Subcutaneous abdominal adipose tissue (tissue), 5 donors: ENCODE measurements at regions not wholly inside any gene's neighbourhood (a gene's known extent, or its start where the extent isn't known, plus 50 kb on each side); places are given as distances from the start of the nearest gene placed in this dataset.

Experiments used
- H3K27ac ChIP-seq: one replicate; pipeline ENCODE4 v1.7.0; 2013; ENCODE audit warnings: low read depth, mild to moderate bottlenecking, inconsistent platforms, low read length, moderate library complexity
- H3K27me3 ChIP-seq, 5 donors: one replicate each; pipeline ENCODE4 v1.7.0; 2013; ENCODE audit warnings: low read length in 5 of 5, inconsistent platforms in 1 of 5; ENCODE audit not compliant: control insufficient read depth in 5 of 5, insufficient read depth in 4 of 5
- H3K36me3 ChIP-seq, 5 donors: one replicate each; pipeline ENCODE4 v1.7.0; 2013; ENCODE audit warnings: low read length in 5 of 5; ENCODE audit not compliant: control insufficient read depth in 5 of 5, insufficient read depth in 5 of 5
- H3K4me1 ChIP-seq, 5 donors: one replicate each; pipeline ENCODE4 v1.7.0; 2013; ENCODE audit warnings: low read length in 5 of 5, mild to moderate bottlenecking in 3 of 5, moderate library complexity in 1 of 5; ENCODE audit not compliant: control insufficient read depth in 5 of 5, insufficient read depth in 5 of 5
- H3K4me3 ChIP-seq, 5 donors: one replicate each; pipeline ENCODE4 v1.7.0; 2013; ENCODE audit warnings: low read length in 5 of 5, low read depth in 1 of 5
- H3K9ac ChIP-seq, 5 donors: one replicate each; pipeline ENCODE4 v1.7.0; 2013; ENCODE audit warnings: low read length in 5 of 5, mild to moderate bottlenecking in 4 of 5, moderate library complexity in 3 of 5
- H3K9me3 ChIP-seq, 5 donors: one replicate each; pipeline ENCODE4 v1.7.0; 2013; ENCODE audit warnings: low read length in 5 of 5; ENCODE audit not compliant: control insufficient read depth in 5 of 5
- donor health status: healthy.
- donor health status: healthy.
- donor health status: healthy.
- donor health status: healthy.
- donor health status: healthy.

GRCh38 chr17:5780476-5780875 is 196.2 kb upstream of the NLRP1 start:
- Histone ChIP-seq H3K9me3 (peaks cover 11 to 23% (median 20%) of the 10 kb centered on the region in 5 donors), H3K4me3 (no peak overlapping the region), H3K27ac (no peak overlapping the region), H3K36me3 (no peaks in the 10 kb centered on the region), H3K4me1 (no peaks in the 10 kb centered on the region), H3K27me3 (peaks cover 0 to 2% (median 0%) of the 10 kb centered on the region in 5 donors), H3K9ac (no peak overlapping the region)

GRCh38 chr17:5781236-5781927 is 197.1 kb upstream of the NLRP1 start:
- no peak overlapping the region for H3K27ac ChIP-seq
- no peak overlapping the region for H3K9ac ChIP-seq
- peaks cover 0 to 3% (median 0%) of the 10 kb centered on the region in 5 donors for H3K27me3 ChIP-seq
- peaks cover 11 to 23% (median 20%) of the 10 kb centered on the region in 5 donors for H3K9me3 ChIP-seq
- no peak overlapping the region for H3K4me3 ChIP-seq
- no peaks in the 10 kb centered on the region for H3K36me3 ChIP-seq
- no peaks in the 10 kb centered on the region for H3K4me1 ChIP-seq

- H3K27me3 ChIP-seq: peaks cover 0 to 6% (median 2%) of the 10 kb centered on the region in 5 donors
- H3K9ac ChIP-seq: no peak overlapping the region
- no peaks in the 10 kb centered on the region for H3K4me1 ChIP-seq
- no peak overlapping the region for H3K27ac ChIP-seq
- no peak overlapping the region for H3K4me3 ChIP-seq
- H3K9me3 ChIP-seq: peaks cover 11 to 23% (median 20%) of the 10 kb centered on the region in 5 donors
- no peaks in the 10 kb centered on the region for H3K36me3 ChIP-seq
Observed at GRCh38 chr17:5783269-5783668, 199.0 kb upstream of the NLRP1 start.

- Histone ChIP-seq H3K27me3 (peaks cover 0 to 6% (median 2%) of the 10 kb centered on the region in 5 donors), H3K9ac (no peak overlapping the region), H3K36me3 (no peaks in the 10 kb centered on the region), H3K4me3 (no peak overlapping the region), H3K9me3 (peaks cover 11 to 23% (median 20%) of the 10 kb centered on the region in 5 donors), H3K27ac (no peak overlapping the region), H3K4me1 (no peaks in the 10 kb centered on the region)
Observed at GRCh38 chr17:5783851-5784250, 199.5 kb upstream of the NLRP1 start.

GRCh38 chr17:5784791-5785190 is 200.5 kb upstream of the NLRP1 start:
- Histone ChIP-seq H3K27ac (no peak overlapping the region), H3K36me3 (no peaks in the 10 kb centered on the region), H3K9ac (no peak overlapping the region), H3K27me3 (peaks cover 0 to 6% (median 3%) of the 10 kb centered on the region in 5 donors), H3K4me1 (no peaks in the 10 kb centered on the region), H3K4me3 (no peak overlapping the region), H3K9me3 (peaks cover 11 to 23% (median 20%) of the 10 kb centered on the region in 5 donors)

GRCh38 chr17:5785338-5785737 is 201.0 kb upstream of the NLRP1 start:
- no peak overlapping the region for H3K4me3 ChIP-seq
- H3K36me3 ChIP-seq: no peaks in the 10 kb centered on the region
- peaks cover 0 to 7% (median 4%) of the 10 kb centered on the region in 5 donors for H3K27me3 ChIP-seq
- H3K27ac ChIP-seq: no peak overlapping the region
- no peaks in the 10 kb centered on the region for H3K4me1 ChIP-seq
- H3K9ac ChIP-seq: no peak overlapping the region
- peaks cover 11 to 23% (median 20%) of the 10 kb centered on the region in 5 donors for H3K9me3 ChIP-seq

GRCh38 chr17:5785867-5786509 is 201.7 kb upstream of the NLRP1 start:
- H3K36me3 ChIP-seq: no peaks in the 10 kb centered on the region
- H3K4me1 ChIP-seq: no peaks in the 10 kb centered on the region
- peaks cover 0 to 10% (median 5%) of the 10 kb centered on the region in 5 donors for H3K27me3 ChIP-seq
- H3K9ac ChIP-seq: no peak overlapping the region
- no peak overlapping the region for H3K27ac ChIP-seq
- H3K4me3 ChIP-seq: no peak overlapping the region
- peaks cover 11 to 23% (median 20%) of the 10 kb centered on the region in 5 donors for H3K9me3 ChIP-seq

- Histone ChIP-seq H3K4me3 (no peak overlapping the region), H3K27ac (no peak overlapping the region), H3K9ac (no peak overlapping the region), H3K27me3 (peaks cover 0 to 10% (median 5%) of the 10 kb centered on the region in 5 donors), H3K4me1 (no peaks in the 10 kb centered on the region), H3K9me3 (peaks cover 11 to 23% (median 20%) of the 10 kb centered on the region in 5 donors), H3K36me3 (no peaks in the 10 kb centered on the region)
Observed at GRCh38 chr17:5786510-5786875, 202.2 kb upstream of the NLRP1 start.

- peaks cover 0 to 10% (median 5%) of the 10 kb centered on the region in 5 donors for H3K27me3 ChIP-seq
- no peak overlapping the region for H3K4me3 ChIP-seq
- no peak overlapping the region for H3K9ac ChIP-seq
- H3K27ac ChIP-seq: no peak overlapping the region
- peaks cover 11 to 26% (median 23%) of the 10 kb centered on the region in 5 donors for H3K9me3 ChIP-seq
- H3K4me1 ChIP-seq: no peaks in the 10 kb centered on the region
- H3K36me3 ChIP-seq: no peaks in the 10 kb centered on the region
Observed at GRCh38 chr17:5788266-5788900, 204.1 kb upstream of the NLRP1 start.

- no peaks in the 10 kb centered on the region for H3K4me1 ChIP-seq
- no peaks in the 10 kb centered on the region for H3K36me3 ChIP-seq
- no peak overlapping the region for H3K4me3 ChIP-seq
- H3K27ac ChIP-seq: no peak overlapping the region
- no peak overlapping the region for H3K9ac ChIP-seq
- peaks cover 0 to 10% (median 5%) of the 10 kb centered on the region in 5 donors for H3K27me3 ChIP-seq
- peaks cover 5 to 18% (median 14%) of the 10 kb centered on the region in 5 donors for H3K9me3 ChIP-seq
Observed at GRCh38 chr17:5789528-5789927, 205.2 kb upstream of the NLRP1 start.
